Neural cell (in vitro differentiated cells): ENCODE measurements at regions not wholly inside any gene's neighbourhood (a gene's known extent, or its start where the extent isn't known, plus 50 kb on each side); places are given as distances from the start of the nearest gene placed in this dataset.

Source experiments
- EP300 ChIP-seq: fragments of 450-650 bp; conservative IDR thresholded peaks from 2 replicates; pipeline ENCODE4 v1.6.1; 2014; ENCODE audit warnings: antibody characterized with exemption, mild to moderate bottlenecking, moderate library complexity; ENCODE audit not compliant: poor library complexity, severe bottlenecking
- EZH2 ChIP-seq: fragments of 200-600, 300-800 bp; shearing (Covaris generic), sonication (generic); IDR thresholded peaks from 2 replicates; pipeline ENCODE4 v1.6.1; 2014; ENCODE audit warnings: antibody characterized with exemption, low read length, borderline replicate concordance, mild to moderate bottlenecking; ENCODE audit not compliant: insufficient read depth, poor library complexity, severe bottlenecking
- MXI1 ChIP-seq: fragments of 450-650 bp; conservative IDR thresholded peaks from 2 replicates; pipeline ENCODE4 v1.6.1; 2014; ENCODE audit warnings: antibody characterized with exemption, mild to moderate bottlenecking; ENCODE audit not compliant: poor library complexity, severe bottlenecking
- POLR2AphosphoS5 ChIP-seq: IDR thresholded peaks from 2 replicates; pipeline ENCODE4 v1.6.1; 2012
- RAD21 ChIP-seq: fragments of 450-650 bp; conservative IDR thresholded peaks from 2 replicates; pipeline ENCODE4 v1.6.1; 2014; ENCODE audit warnings: antibody characterized with exemption, mild to moderate bottlenecking, moderate library complexity
- SMC3 ChIP-seq: fragments of 450-650 bp; conservative IDR thresholded peaks from 2 replicates; pipeline ENCODE4 v1.6.1; 2014; ENCODE audit warnings: antibody characterized with exemption, mild to moderate bottlenecking, moderate library complexity; ENCODE audit not compliant: poor library complexity
- TAF1 ChIP-seq: IDR thresholded peaks from 2 replicates; pipeline ENCODE4 v1.6.1; 2012; ENCODE audit warnings: low read depth
- TF ChIP-seq, protein P1 (sequence below): fragments of 450-650 bp; IDR thresholded peaks from 2 replicates; pipeline ENCODE4 v1.5.1; 2014; ENCODE audit warnings: antibody characterized with exemption, mild to moderate bottlenecking, moderate library complexity; ENCODE audit not compliant: poor library complexity, severe bottlenecking
- TF ChIP-seq, protein P2 (sequence below): IDR thresholded peaks from 2 replicates; pipeline ENCODE4 v1.6.1; 2012; ENCODE audit warnings: borderline replicate concordance

DNA sequence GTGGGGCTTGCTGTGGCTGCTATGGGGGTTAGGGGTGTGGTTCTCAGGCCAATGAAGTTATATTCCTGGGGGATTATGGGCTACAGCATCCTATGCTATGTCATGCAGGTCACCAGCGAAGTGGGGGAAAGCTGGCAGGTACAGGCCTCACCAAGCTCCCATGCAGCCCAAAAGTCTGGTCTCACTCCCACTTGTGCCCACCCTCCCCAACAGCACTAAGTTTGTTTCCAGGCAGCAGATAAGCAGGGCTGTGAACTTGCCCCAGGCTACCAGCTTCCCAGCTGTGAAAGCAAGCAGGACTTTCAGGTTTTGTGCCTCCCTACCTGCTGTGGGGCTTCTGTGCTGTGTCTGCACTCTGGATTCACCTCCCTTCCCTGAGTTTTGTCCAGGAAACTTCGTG, 469.7 kb downstream of the CPS1 start:
- no peak for TF ChIP-seq POLR2AphosphoS5
- no peak for TF ChIP-seq RAD21
- TF ChIP-seq, protein P1, sequence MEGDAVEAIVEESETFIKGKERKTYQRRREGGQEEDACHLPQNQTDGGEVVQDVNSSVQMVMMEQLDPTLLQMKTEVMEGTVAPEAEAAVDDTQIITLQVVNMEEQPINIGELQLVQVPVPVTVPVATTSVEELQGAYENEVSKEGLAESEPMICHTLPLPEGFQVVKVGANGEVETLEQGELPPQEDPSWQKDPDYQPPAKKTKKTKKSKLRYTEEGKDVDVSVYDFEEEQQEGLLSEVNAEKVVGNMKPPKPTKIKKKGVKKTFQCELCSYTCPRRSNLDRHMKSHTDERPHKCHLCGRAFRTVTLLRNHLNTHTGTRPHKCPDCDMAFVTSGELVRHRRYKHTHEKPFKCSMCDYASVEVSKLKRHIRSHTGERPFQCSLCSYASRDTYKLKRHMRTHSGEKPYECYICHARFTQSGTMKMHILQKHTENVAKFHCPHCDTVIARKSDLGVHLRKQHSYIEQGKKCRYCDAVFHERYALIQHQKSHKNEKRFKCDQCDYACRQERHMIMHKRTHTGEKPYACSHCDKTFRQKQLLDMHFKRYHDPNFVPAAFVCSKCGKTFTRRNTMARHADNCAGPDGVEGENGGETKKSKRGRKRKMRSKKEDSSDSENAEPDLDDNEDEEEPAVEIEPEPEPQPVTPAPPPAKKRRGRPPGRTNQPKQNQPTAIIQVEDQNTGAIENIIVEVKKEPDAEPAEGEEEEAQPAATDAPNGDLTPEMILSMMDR = no peak
- TF ChIP-seq EZH2 = no peak
- no peak for TF ChIP-seq TAF1
- TF ChIP-seq MXI1 = no peak
- TF ChIP-seq SMC3 = no peak
- no peak for TF ChIP-seq EP300
- TF ChIP-seq, protein P2, sequence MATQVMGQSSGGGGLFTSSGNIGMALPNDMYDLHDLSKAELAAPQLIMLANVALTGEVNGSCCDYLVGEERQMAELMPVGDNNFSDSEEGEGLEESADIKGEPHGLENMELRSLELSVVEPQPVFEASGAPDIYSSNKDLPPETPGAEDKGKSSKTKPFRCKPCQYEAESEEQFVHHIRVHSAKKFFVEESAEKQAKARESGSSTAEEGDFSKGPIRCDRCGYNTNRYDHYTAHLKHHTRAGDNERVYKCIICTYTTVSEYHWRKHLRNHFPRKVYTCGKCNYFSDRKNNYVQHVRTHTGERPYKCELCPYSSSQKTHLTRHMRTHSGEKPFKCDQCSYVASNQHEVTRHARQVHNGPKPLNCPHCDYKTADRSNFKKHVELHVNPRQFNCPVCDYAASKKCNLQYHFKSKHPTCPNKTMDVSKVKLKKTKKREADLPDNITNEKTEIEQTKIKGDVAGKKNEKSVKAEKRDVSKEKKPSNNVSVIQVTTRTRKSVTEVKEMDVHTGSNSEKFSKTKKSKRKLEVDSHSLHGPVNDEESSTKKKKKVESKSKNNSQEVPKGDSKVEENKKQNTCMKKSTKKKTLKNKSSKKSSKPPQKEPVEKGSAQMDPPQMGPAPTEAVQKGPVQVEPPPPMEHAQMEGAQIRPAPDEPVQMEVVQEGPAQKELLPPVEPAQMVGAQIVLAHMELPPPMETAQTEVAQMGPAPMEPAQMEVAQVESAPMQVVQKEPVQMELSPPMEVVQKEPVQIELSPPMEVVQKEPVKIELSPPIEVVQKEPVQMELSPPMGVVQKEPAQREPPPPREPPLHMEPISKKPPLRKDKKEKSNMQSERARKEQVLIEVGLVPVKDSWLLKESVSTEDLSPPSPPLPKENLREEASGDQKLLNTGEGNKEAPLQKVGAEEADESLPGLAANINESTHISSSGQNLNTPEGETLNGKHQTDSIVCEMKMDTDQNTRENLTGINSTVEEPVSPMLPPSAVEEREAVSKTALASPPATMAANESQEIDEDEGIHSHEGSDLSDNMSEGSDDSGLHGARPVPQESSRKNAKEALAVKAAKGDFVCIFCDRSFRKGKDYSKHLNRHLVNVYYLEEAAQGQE = no peak
